NCI-H2107 treated with DMSO at 0.1 percent for 48 hours (cell line): ENCODE measurements at regions not wholly inside any gene's neighbourhood (a gene's known extent, or its start where the extent isn't known, plus 50 kb on each side); places are given as distances from the start of the nearest gene placed in this dataset.
"Not testable (repeated sequence)": the region's sequence is repeated elsewhere in the genome, so short reads cannot be mapped to it uniquely, and the experiment has no call there.

Experiments used
- DNase-seq: peaks from one replicate; lab custom pipeline; 2025; ENCODE audit not compliant: unreplicated experiment; lab: John Stamatoyannopoulos, UW

- no peak for DNase-seq
Measured at GRCh38 chr5:72599519-72600370, 92.5 kb upstream of the ZNF366 start.

DNA sequence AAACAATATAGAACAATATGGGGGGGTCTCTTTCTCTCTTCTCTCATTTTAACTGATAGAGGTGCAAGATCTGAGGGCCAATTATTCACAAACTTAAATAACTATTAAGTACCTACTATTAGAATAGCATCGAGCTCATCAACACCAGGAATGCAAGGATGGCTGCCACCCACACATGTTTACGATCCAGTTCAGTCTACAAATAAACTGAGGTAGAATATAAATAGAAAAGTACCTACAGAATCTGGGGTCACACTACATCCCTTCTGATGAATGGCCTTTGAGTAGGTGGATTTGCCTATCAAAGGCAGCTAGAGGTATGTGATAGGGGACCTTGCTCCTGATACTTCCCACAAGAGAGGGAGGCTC, 91.8 kb upstream of the ZNF366 start:
- no peak for DNase-seq

GRCh38 chr5:72598401-72599064, 91.3 kb upstream of the ZNF366 start:
- no peak for DNase-seq

- no peak for DNase-seq
Measured at GRCh38 chr5:72597456-72597948, 90.3 kb upstream of the ZNF366 start.

- DNase-seq: no peak
Measured at GRCh38 chr5:72596956-72597355, 89.7 kb upstream of the ZNF366 start.

DNA sequence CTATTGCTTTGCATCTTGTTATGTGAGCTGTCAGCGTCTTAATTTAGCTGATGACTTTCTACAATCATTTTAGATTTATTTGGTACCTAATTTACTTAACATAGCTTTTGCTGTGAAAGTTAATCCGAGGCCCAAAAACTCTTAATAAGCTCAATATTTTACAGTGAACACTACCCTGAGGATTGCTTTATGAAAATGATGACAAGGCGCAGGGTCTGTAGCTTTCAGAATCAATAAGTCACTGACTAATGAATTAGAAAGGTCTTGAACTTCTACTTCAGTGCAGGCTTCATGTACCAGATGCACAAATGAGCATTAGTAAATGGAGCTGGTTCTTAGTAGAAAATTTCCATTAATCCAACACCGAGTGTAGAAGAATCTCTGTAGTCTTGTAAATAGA, 81.4 kb upstream of the ZNF366 start:
- no peak for DNase-seq

DNA sequence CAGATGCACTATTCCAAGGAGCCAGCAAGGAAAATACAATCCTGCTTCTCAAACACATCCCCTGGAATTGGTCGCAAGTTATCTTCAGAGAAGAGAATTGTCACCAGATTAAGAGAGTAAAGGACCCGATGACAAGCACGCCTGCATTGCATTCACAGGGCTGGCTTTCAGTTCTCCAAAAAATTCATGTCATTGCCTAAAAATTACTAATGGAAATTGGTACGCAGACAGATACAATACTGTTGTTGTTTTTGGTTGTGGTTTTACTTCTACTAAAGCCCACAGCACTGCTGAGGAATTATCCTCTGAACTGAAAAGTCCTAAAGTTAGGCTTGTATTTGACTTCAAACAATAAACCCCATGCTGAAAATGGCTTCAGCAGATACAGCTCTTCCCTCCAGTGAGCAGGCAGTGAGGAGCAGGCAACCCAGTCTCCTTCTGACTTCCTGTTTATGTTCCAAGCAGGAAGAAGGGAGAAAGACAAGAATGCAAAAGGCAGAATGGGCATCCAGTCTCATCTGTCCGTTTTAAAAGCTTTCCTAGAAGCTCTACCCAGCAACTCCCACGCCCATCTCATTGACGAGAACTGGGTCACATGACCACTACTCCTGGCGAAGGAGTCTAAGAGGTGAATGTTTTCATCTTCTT, 80.6 kb upstream of the ZNF366 start:
- DNase-seq: no peak

DNA sequence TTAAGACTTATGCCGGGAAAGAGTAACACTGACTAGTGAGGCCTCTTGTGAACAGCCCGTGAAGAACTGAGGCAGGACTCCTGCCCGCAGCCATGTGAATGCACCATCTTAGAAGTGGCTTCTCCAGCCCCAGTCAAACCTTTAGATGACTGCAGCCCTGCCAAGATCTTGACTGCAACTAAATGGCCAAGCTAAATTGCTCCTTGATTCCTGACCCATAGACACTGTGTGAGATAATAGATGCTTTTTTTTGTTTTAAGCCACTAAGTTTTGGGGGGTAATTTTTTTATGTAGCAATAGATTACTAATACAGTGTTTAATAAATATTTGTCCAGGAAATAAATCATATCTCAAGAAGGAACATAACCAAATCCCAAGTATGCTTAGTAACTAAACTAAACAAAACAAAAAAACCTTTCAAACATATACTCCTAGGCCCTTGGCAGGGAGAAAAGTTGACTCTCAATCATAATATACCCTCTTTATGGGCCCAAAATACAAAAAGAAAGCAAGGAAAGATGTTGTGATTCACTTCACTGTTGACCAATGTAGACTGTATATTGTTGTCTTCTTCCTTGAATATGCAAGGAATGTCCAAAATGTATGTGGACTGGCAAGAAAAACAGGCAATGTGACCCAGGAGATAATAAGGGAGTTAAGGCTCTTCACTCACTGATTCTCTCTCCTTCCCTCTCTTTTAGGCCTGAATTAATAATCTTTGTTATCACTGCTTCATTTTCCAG, 79.7 kb upstream of the ZNF366 start:
- no peak for DNase-seq

DNA sequence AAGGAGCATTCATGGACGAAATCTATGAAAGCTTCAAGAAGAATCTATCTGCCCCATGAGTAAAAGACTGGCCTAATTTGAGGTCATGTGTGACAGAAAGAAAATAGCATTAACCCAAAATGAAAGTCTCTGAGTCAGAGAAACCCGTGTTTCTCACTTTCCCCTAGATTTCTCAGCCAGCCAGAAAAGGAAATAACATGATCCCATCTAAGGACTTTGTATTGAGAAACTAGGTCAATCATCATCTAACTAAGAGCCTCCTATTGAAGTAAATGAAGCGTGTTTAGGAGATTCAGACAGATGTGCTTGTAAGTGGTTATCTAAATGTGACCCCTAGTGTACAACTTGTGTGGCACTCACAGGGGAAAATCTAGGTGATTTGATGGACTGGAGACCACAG, 77.3 kb upstream of the ZNF366 start:
- DNase-seq: no peak

GRCh38 chr5:72579290-72579689, 72.1 kb upstream of the ZNF366 start:
- DNase-seq: not testable (repeated sequence)

GRCh38 chr5:72572236-72572765, 65.1 kb upstream of the ZNF366 start:
- DNase-seq: no peak

- no peak for DNase-seq
Measured at GRCh38 chr5:72569408-72569944, 62.3 kb upstream of the ZNF366 start.

- DNase-seq: no peak
Measured at GRCh38 chr5:72566746-72567145, 59.5 kb upstream of the ZNF366 start.

GRCh38 chr5:72565513-72566289, 58.5 kb upstream of the ZNF366 start:
- no peak for DNase-seq

- DNase-seq: no peak
Measured at GRCh38 chr5:72562717-72563116, 55.5 kb upstream of the ZNF366 start.

GRCh38 chr5:72561148-72561972, 54.1 kb upstream of the ZNF366 start:
- DNase-seq: no peak

GRCh38 chr5:72559866-72560766, 52.9 kb upstream of the ZNF366 start:
- no peak for DNase-seq

DNA sequence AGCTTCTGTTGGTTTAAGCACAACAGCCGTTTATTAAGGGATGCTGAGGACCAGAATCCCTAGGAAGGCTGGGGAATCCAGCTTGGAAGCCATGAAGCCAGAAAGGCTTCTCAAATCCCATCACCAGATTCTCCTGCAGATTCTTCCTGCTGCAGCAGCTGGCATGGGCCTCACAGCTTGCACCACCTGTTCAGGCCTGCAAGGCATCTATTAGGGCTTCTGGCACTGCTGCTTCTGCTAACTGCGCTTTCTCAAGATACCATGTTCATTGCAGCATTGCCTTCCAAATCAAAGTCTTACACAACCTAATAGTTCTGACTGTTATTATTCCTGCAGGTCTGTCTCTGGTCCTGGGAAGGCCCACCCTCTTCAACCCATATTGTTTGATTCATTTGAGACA, 51.2 kb upstream of the ZNF366 start:
- no peak for DNase-seq
